GM23338 (cell line): ENCODE measurements at regions not wholly inside any gene's neighbourhood (a gene's known extent, or its start where the extent isn't known, plus 50 kb on each side); places are given as distances from the start of the nearest gene placed in this dataset.

Experiments used
- ATAC-seq: fragments of 200-7000 bp; cut with Tn5 transposase; 3 replicates; pipeline ENCODE4 v1.9.1; 2020
- DNase-seq: peaks from one replicate; pipeline ENCODE4 v3.0.0-alpha.2; 2015; ENCODE audit warnings: low spot score
- H2AFZ ChIP-seq: fragments of 200-600 bp; sonication (generic); 2 replicates; pipeline ENCODE4 v1.8.0; 2016; ENCODE audit warnings: antibody characterized with exemption, mild to moderate bottlenecking, moderate library complexity
- H3F3A ChIP-seq: fragments of 200-600 bp; sonication (generic); replicated peaks from 2 replicates; pipeline ENCODE4 v1.8.0; 2017; ENCODE audit warnings: antibody characterized with exemption, mixed run types, low read depth
- H3K27ac ChIP-seq: fragments of 200-600 bp; sonication (generic); 2 replicates; pipeline ENCODE4 v1.6.1; 2016; ENCODE audit warnings: low read depth
- H3K27me3 ChIP-seq: fragments of 200-600 bp; sonication (generic); 2 replicates; pipeline ENCODE4 v1.8.0; 2016; ENCODE audit warnings: mild to moderate bottlenecking, mixed run types, moderate library complexity; ENCODE audit not compliant: insufficient read depth
- H3K36me3 ChIP-seq: fragments of 200-600 bp; sonication (generic); 2 replicates; pipeline ENCODE4 v1.8.0; 2016; ENCODE audit warnings: mild to moderate bottlenecking; ENCODE audit not compliant: insufficient read depth
- H3K4me1 ChIP-seq: fragments of 200-600 bp; sonication (generic); 2 replicates; pipeline ENCODE4 v1.8.0; 2016; ENCODE audit warnings: mild to moderate bottlenecking, moderate library complexity; ENCODE audit not compliant: insufficient read depth
- H3K4me2 ChIP-seq: fragments of 200-600 bp; sonication (generic); 2 replicates; pipeline ENCODE4 v1.7.1; 2017; ENCODE audit warnings: mixed run types
- H3K4me3 ChIP-seq: fragments of 200-600 bp; sonication (generic); 2 replicates; pipeline ENCODE4 v1.6.1; 2016; ENCODE audit warnings: mixed run types
- H3K79me2 ChIP-seq: fragments of 200-600 bp; sonication (generic); replicated peaks from 2 replicates; pipeline ENCODE4 v1.8.0; 2017; ENCODE audit warnings: mild to moderate bottlenecking; ENCODE audit not compliant: insufficient read depth
- H3K9me2 ChIP-seq: fragments of 200-600 bp; sonication (generic); 2 replicates; pipeline ENCODE4 v1.8.0; 2017; ENCODE audit not compliant: insufficient read depth
- H4K20me1 ChIP-seq: fragments of 200-600 bp; sonication (generic); replicated peaks from 2 replicates; pipeline ENCODE4 v1.8.0; 2017; ENCODE audit warnings: mild to moderate bottlenecking; ENCODE audit not compliant: insufficient read depth
- H3K27ac Mint-ChIP-seq: 2 replicates; pipeline ENCODE4 v1.8.0; 2020; ENCODE audit warnings: inconsistent platforms, mild to moderate bottlenecking, moderate library complexity, mixed read lengths
- H3K27me3 Mint-ChIP-seq: 3 replicates; pipeline ENCODE4 v1.8.0; 2022; ENCODE audit warnings: low read depth, mild to moderate bottlenecking, moderate library complexity, mixed read lengths, inconsistent platforms; ENCODE audit not compliant: insufficient read depth, poor library complexity
- H3K36me3 Mint-ChIP-seq: 3 replicates; pipeline ENCODE4 v1.8.0; 2021; ENCODE audit warnings: low read depth, mild to moderate bottlenecking, inconsistent platforms, moderate library complexity, mixed read lengths
- H3K4me1 Mint-ChIP-seq: 3 replicates; pipeline ENCODE4 v1.8.0; 2020; ENCODE audit warnings: mild to moderate bottlenecking, inconsistent platforms, mixed read lengths
- H3K4me3 Mint-ChIP-seq: 3 replicates; pipeline ENCODE4 v1.8.0; 2021; ENCODE audit warnings: moderate library complexity, mild to moderate bottlenecking, inconsistent platforms, mixed read lengths
- H3K9me3 Mint-ChIP-seq: 3 replicates; pipeline ENCODE4 v1.8.0; 2020; ENCODE audit warnings: moderate library complexity, mild to moderate bottlenecking, inconsistent platforms, mixed read lengths
- CREB1 ChIP-seq: fragments of 250-450 bp; sonication (Bioruptor Pico); IDR thresholded peaks from 2 replicates; pipeline ENCODE4 v1.5.0; 2020; ENCODE audit warnings: low read depth, mild to moderate bottlenecking, moderate library complexity
- CTCF ChIP-seq, 2 experiments: fragments of 200-600 bp in 1 of 2; sonication (generic) in 1 of 2; conservative IDR thresholded peaks; 2 replicates each; pipeline versions ENCODE4 v1.5.1 to v1.6.1; 2016 to 2017; ENCODE audit warnings: antibody characterized with exemption in 2 of 2, low read depth in 2 of 2, mild to moderate bottlenecking in 2 of 2, moderate library complexity in 1 of 2
- EZH2 ChIP-seq: fragments of 200-600 bp; sonication (generic); IDR thresholded peaks from one replicate; pipeline ENCODE4 v1.8.0; 2017; ENCODE audit warnings: antibody characterized with exemption, mild to moderate bottlenecking, low read depth; ENCODE audit not compliant: unreplicated experiment
- EZH2phosphoT487 ChIP-seq: fragments of 200-600 bp; sonication (generic); IDR thresholded peaks from one replicate; pipeline ENCODE4 v1.8.1; 2018; ENCODE audit warnings: antibody characterized with exemption; ENCODE audit not compliant: unreplicated experiment
- JUNB ChIP-seq: IDR thresholded peaks from one replicate; pipeline ENCODE4 v1.6.1; 2016; ENCODE audit warnings: antibody characterized with exemption; ENCODE audit not compliant: unreplicated experiment
- POLR2AphosphoS5 ChIP-seq: IDR thresholded peaks from 2 replicates; pipeline ENCODE4 v1.6.1; 2016; ENCODE audit warnings: antibody characterized with exemption, low read depth
- STAT1 ChIP-seq: IDR thresholded peaks from one replicate; pipeline ENCODE4 v1.6.1; 2016; ENCODE audit warnings: antibody characterized with exemption; ENCODE audit not compliant: unreplicated experiment
- ZNF114 ChIP-seq: fragments of 250-450 bp; sonication (Bioruptor Pico); IDR thresholded peaks from 2 replicates; pipeline ENCODE4 v1.5.0; 2020; ENCODE audit warnings: mild to moderate bottlenecking, moderate library complexity
- ZNF331 ChIP-seq: fragments of 250-450 bp; sonication (Bioruptor Pico); IDR thresholded peaks from 2 replicates; pipeline ENCODE4 v1.5.0; 2020; ENCODE audit warnings: low read depth, mild to moderate bottlenecking, moderate library complexity
- TF ChIP-seq, protein P1 (sequence below): IDR thresholded peaks from 2 replicates; pipeline ENCODE4 v1.6.1; 2016; ENCODE audit warnings: antibody characterized with exemption
- TF ChIP-seq, protein P2 (sequence below): IDR thresholded peaks from one replicate; pipeline ENCODE4 v1.6.1; 2018; ENCODE audit warnings: antibody characterized with exemption; ENCODE audit not compliant: unreplicated experiment

GRCh38 chr7:24069751-24070150 lies 214.2 kb upstream of the NPY start:
- no peak overlapping the region for H3K27ac ChIP-seq
- DNase-seq, result no peak
- peaks cover 4% of the 10 kb centered on the region for H3K27me3 Mint-ChIP-seq
- H3K27ac Mint-ChIP-seq, result no peak overlapping the region
- H3K9me3 Mint-ChIP-seq, result no peaks in the 10 kb centered on the region
- H3K9me2 ChIP-seq, result no peaks in the 10 kb centered on the region
- H3K4me1 ChIP-seq, result no peaks in the 10 kb centered on the region
- H3K36me3 ChIP-seq, result no peaks in the 10 kb centered on the region
- H4K20me1 ChIP-seq, result no peaks in the 10 kb centered on the region
- no peaks in the 10 kb centered on the region for H3K36me3 Mint-ChIP-seq
- H3F3A ChIP-seq, result no peaks in the 10 kb centered on the region
- H3K79me2 ChIP-seq, result no peaks in the 10 kb centered on the region
- no peaks in the 10 kb centered on the region for H3K27me3 ChIP-seq
- H3K4me2 ChIP-seq, result no peak overlapping the region
- H3K4me1 Mint-ChIP-seq, result no peaks in the 10 kb centered on the region
- H3K4me3 Mint-ChIP-seq, result no peak overlapping the region
- ATAC-seq, result no peak
- no peak overlapping the region for H2AFZ ChIP-seq
- H3K4me3 ChIP-seq, result no peak overlapping the region
- TF ChIP-seq CREB1 (CRISPR knock-in tag) (no peak), CTCF (conservative IDR thresholded peaks at IDR 0.05; ENCODE audit: low read depth in 2 of 2) (no peak), ZNF331 (no peak), EZH2phosphoT487 (no peak), EZH2 (no peak), JUNB (no peak), POLR2AphosphoS5 (no peak), ZNF114 (CRISPR knock-in tag) (no peak), STAT1 (no peak)
- TF ChIP-seq, protein P1, sequence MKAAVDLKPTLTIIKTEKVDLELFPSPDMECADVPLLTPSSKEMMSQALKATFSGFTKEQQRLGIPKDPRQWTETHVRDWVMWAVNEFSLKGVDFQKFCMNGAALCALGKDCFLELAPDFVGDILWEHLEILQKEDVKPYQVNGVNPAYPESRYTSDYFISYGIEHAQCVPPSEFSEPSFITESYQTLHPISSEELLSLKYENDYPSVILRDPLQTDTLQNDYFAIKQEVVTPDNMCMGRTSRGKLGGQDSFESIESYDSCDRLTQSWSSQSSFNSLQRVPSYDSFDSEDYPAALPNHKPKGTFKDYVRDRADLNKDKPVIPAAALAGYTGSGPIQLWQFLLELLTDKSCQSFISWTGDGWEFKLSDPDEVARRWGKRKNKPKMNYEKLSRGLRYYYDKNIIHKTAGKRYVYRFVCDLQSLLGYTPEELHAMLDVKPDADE, result no peak
- TF ChIP-seq, protein P2, sequence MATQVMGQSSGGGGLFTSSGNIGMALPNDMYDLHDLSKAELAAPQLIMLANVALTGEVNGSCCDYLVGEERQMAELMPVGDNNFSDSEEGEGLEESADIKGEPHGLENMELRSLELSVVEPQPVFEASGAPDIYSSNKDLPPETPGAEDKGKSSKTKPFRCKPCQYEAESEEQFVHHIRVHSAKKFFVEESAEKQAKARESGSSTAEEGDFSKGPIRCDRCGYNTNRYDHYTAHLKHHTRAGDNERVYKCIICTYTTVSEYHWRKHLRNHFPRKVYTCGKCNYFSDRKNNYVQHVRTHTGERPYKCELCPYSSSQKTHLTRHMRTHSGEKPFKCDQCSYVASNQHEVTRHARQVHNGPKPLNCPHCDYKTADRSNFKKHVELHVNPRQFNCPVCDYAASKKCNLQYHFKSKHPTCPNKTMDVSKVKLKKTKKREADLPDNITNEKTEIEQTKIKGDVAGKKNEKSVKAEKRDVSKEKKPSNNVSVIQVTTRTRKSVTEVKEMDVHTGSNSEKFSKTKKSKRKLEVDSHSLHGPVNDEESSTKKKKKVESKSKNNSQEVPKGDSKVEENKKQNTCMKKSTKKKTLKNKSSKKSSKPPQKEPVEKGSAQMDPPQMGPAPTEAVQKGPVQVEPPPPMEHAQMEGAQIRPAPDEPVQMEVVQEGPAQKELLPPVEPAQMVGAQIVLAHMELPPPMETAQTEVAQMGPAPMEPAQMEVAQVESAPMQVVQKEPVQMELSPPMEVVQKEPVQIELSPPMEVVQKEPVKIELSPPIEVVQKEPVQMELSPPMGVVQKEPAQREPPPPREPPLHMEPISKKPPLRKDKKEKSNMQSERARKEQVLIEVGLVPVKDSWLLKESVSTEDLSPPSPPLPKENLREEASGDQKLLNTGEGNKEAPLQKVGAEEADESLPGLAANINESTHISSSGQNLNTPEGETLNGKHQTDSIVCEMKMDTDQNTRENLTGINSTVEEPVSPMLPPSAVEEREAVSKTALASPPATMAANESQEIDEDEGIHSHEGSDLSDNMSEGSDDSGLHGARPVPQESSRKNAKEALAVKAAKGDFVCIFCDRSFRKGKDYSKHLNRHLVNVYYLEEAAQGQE, result no peak
